ENCODE measurements at regions not wholly inside any gene's neighbourhood (a gene's known extent, or its start where the extent isn't known, plus 50 kb on each side); places are given as distances from the start of the nearest gene placed in this dataset.

- Mint-ChIP-seq H3K9me3 (ENCODE audit: unreplicated experiment) (no peaks in the 10 kb centered on the region), H3K4me1 (ENCODE audit: low read depth, unreplicated experiment) (peaks cover 28% of the 10 kb centered on the region), H3K27ac (ENCODE audit: unreplicated experiment) (peak overlapping the region; percentile 18), H3K27me3 (ENCODE audit: insufficient read depth, unreplicated experiment) (no peaks in the 10 kb centered on the region), H3K4me3 (ENCODE audit: unreplicated experiment) (no peak overlapping the region), H3K36me3 (ENCODE audit: insufficient read depth, unreplicated experiment) (peaks cover 4% of the 10 kb centered on the region)
- CTCF ChIA-PET = no interaction called here
- H3K9me3 ChIP-seq = no peaks in the 10 kb centered on the region
- H3K4me1 ChIP-seq = peaks cover 28% of the 10 kb centered on the region
- H3K4me3 ChIP-seq (ENCODE audit: low read depth, low read length) = no peak overlapping the region
- TF ChIP-seq CTCF (IDR thresholded peaks at IDR 0.05; ENCODE audit: insufficient read depth in 1 of 2, low read depth in 1 of 2, low read length in 1 of 2, severe bottlenecking in 1 of 2, unreplicated experiment in 1 of 2) = no peak
- DNase-seq = no peak
- intact Hi-C loops (cut with micrococcal nuclease; ENCODE audit: unreplicated experiment) = loop anchor here (10.0 kb wide), 2 partner anchors 387 to 457 kb away; partner anchors contain the start of gene RNF146
- no TSS peak for BruUV-seq (replicated peaks)
- no peaks in the 10 kb centered on the region for H3K36me3 ChIP-seq (ENCODE audit: control insufficient read depth, insufficient read depth, low read length)
- POLR2A ChIA-PET = no interaction called here
- H3K27me3 ChIP-seq (replicated peaks; ENCODE audit: control insufficient read depth, insufficient read depth, low read length) = no peaks in the 10 kb centered on the region
These were observed 310.6 kb upstream of the RSPO3 start for GRCh38 chr6:126807876-126808275.

GRCh38 chr6:126811321-126811720 is 307.1 kb upstream of the RSPO3 start:
- no peaks in the 10 kb centered on the region for H3K27me3 ChIP-seq (replicated peaks; ENCODE audit: control insufficient read depth, insufficient read depth, low read length)
- intact Hi-C loops (cut with micrococcal nuclease; ENCODE audit: unreplicated experiment) = no loop called here
- POLR2A ChIA-PET = no interaction called here
- H3K4me1 ChIP-seq = peaks cover 12% of the 10 kb centered on the region
- no peak overlapping the region for H3K4me3 Mint-ChIP-seq (ENCODE audit: unreplicated experiment)
- H3K4me3 ChIP-seq (ENCODE audit: low read depth, low read length) = no peak overlapping the region
- CTCF ChIA-PET = no interaction called here
- TF ChIP-seq CTCF (IDR thresholded peaks at IDR 0.05; ENCODE audit: insufficient read depth in 1 of 2, low read depth in 1 of 2, low read length in 1 of 2, severe bottlenecking in 1 of 2, unreplicated experiment in 1 of 2) = no peak
- BruUV-seq (replicated peaks) = no TSS peak
- no peaks in the 10 kb centered on the region for H3K36me3 ChIP-seq (ENCODE audit: control insufficient read depth, insufficient read depth, low read length)
- H3K36me3 Mint-ChIP-seq (ENCODE audit: insufficient read depth, unreplicated experiment) = peaks cover 4% of the 10 kb centered on the region
- peaks cover 7% of the 10 kb centered on the region for H3K9me3 Mint-ChIP-seq (ENCODE audit: unreplicated experiment)
- H3K27ac Mint-ChIP-seq (ENCODE audit: unreplicated experiment) = no peak overlapping the region
- H3K9me3 ChIP-seq = no peaks in the 10 kb centered on the region
- H3K27me3 Mint-ChIP-seq (ENCODE audit: insufficient read depth, unreplicated experiment) = no peaks in the 10 kb centered on the region
- no peak for DNase-seq
- H3K4me1 Mint-ChIP-seq (ENCODE audit: low read depth, unreplicated experiment) = peaks cover 22% of the 10 kb centered on the region

- Mint-ChIP-seq H3K4me1 (ENCODE audit: low read depth, unreplicated experiment) (peaks cover 16% of the 10 kb centered on the region), H3K27ac (ENCODE audit: unreplicated experiment) (no peak overlapping the region), H3K4me3 (ENCODE audit: unreplicated experiment) (no peak overlapping the region), H3K36me3 (ENCODE audit: insufficient read depth, unreplicated experiment) (peaks cover 4% of the 10 kb centered on the region), H3K27me3 (ENCODE audit: insufficient read depth, unreplicated experiment) (no peaks in the 10 kb centered on the region), H3K9me3 (ENCODE audit: unreplicated experiment) (peaks cover 10% of the 10 kb centered on the region)
- Histone ChIP-seq H3K36me3 (ENCODE audit: control insufficient read depth, insufficient read depth, low read length) (no peaks in the 10 kb centered on the region), H3K4me1 (peaks cover 7% of the 10 kb centered on the region), H3K4me3 (ENCODE audit: low read depth, low read length) (no peak overlapping the region), H3K27me3 (replicated peaks; ENCODE audit: control insufficient read depth, insufficient read depth, low read length) (no peaks in the 10 kb centered on the region), H3K9me3 (no peaks in the 10 kb centered on the region)
- CTCF ChIA-PET = no interaction called here
- POLR2A ChIA-PET = no interaction called here
- DNase-seq = no peak
- BruUV-seq (replicated peaks) = no TSS peak
- intact Hi-C loops (cut with micrococcal nuclease; ENCODE audit: unreplicated experiment) = no loop called here
- no peak for TF ChIP-seq CTCF (IDR thresholded peaks at IDR 0.05; ENCODE audit: insufficient read depth in 1 of 2, low read depth in 1 of 2, low read length in 1 of 2, severe bottlenecking in 1 of 2, unreplicated experiment in 1 of 2)
These were observed 306.5 kb upstream of the RSPO3 start for GRCh38 chr6:126812010-126812409.

All from Caco-2 (cell line).